Hypothalamus (tissue), 51 donors: ENCODE measurements at regions not wholly inside any gene's neighbourhood (a gene's known extent, or its start where the extent isn't known, plus 50 kb on each side); places are given as distances from the start of the nearest gene placed in this dataset.
"Not testable (repeated sequence)": the region's sequence is repeated elsewhere in the genome, so short reads cannot be mapped to it uniquely, and the experiment has no call there.

Source experiments
- DNase-seq, 51 donors: peaks; one replicate each; lab custom pipeline; 2025; lab: John Stamatoyannopoulos, UW

GRCh38 chr3:145704020-145704419, 457.0 kb downstream of the PLOD2 start:
- DNase-seq = no peak

DNA sequence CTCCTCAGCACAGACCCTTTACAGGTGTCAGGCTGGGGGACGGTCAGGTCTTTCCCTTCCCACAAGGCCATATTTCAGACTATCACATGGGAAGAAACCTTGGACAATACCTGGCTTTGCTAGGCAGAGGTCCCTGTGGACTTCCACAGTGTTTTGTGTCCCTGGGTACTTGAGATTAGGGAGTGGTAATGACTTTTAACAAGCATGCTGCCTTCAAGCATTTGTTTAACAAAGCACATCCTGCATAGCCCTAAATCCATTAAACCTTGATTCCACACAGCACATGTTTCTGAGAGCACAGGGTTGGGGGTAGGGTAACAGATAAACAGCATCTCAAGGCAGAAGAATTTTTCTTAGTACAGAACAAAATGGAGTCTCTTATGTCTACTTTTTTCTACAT, 451.2 kb downstream of the PLOD2 start:
- DNase-seq = not testable (repeated sequence)

GRCh38 chr3:145716519-145716918, 444.5 kb downstream of the PLOD2 start:
- DNase-seq = no peak

- DNase-seq = no peak
These were observed 441.9 kb downstream of the PLOD2 start for GRCh38 chr3:145719114-145719513.

GRCh38 chr3:145721273-145721805, 439.6 kb downstream of the PLOD2 start:
- no peak for DNase-seq

- no peak for DNase-seq
These were observed 439.2 kb downstream of the PLOD2 start for GRCh38 chr3:145721815-145722214.

DNA sequence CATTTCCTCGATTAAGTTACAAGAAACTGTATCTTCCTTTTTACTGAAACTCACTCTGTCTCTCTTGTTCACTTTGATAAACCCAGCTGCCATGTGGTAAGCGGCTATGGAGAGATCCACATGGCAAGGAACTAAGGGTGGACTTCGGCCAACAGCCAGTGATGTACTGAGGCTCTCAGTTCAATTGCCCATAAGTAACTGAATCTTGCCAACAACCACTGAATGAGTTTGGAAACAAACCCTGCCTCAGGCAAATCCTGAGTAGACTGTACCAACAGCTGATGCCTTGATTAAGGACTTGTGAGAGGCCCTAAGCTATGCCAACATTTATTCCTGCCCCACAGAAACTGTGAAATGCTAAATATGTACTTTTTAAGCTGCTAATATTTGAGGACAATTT, 433.5 kb downstream of the PLOD2 start:
- peak in 5 of 51 donors; percentile 0 to 29 (median 2) for DNase-seq

GRCh38 chr3:145735631-145736030, 425.4 kb downstream of the PLOD2 start:
- no peak for DNase-seq

DNA sequence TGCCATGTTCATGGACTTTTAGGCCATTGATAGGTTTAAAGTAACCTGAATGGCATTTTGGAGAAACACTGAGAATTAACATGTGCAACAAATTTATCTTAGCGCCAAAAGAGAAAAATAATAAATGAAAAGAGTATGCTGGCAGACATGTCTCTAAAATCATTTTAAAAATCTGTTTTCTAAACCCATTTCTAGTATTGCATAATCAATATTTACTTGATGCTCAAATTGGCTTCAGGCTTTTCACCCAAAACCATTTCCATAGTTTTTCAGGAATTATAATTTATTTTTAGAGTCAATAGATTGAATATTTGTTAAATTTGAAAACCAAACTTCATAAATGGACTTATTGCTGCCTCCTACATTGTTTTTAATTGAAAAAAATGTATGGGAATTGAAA, 423.0 kb downstream of the PLOD2 start:
- DNase-seq = no peak

GRCh38 chr3:145739926-145740325, 421.1 kb downstream of the PLOD2 start:
- no peak for DNase-seq

DNA sequence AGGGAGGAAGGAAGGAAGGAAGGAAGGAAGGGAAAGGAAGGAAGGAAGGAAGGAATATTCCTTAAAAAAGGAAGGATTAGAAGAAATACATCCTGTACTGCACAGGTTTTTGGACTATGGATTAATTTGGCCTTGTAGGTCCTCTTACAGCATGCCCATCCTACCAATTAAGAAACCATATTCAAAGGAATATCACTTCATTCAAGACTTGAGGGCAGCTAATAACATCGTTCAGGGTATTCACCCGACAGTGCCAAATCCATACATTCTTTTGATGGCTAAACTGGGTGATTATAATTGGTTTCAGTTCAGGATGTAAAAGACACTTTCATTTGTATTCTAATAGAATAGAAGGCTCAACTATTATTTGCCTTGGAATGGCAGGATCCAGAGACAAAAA, 410.3 kb downstream of the PLOD2 start:
- DNase-seq = no peak

- DNase-seq = no peak
These were observed 408.4 kb downstream of the PLOD2 start for GRCh38 chr3:145752576-145752975.

DNA sequence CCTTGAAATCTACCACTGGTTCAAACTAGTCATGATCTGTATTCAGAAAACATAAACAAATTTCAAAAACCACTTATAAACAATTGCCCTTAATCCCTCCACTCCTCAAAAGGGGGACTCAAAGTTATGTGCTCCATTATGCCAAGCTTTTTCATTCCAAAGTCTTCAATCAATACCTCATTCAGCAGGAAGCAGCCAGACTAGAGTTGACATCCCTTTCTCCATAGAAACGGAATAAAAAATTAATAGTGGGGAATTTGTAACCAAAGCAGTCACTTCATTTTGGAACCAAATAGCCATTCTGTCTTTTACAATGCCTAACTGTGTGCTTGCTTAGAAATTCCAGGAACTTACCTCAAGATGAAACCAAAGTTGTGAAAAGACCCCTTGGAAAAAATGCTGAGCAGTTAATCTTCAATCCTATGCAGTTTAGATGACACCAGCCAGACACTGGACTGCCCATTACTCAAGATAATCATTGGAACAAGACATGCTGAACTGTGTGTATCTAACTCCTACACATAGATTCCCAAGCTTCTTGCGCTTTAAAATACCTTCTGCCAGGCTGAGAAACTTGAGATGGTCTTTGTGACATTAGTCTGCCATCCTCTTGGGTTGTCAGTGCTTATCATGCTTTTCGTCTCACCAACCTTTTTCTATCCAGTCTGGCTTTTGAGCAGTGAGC, 406.2 kb downstream of the PLOD2 start:
- no peak for DNase-seq

GRCh38 chr3:145760036-145760435, 400.9 kb downstream of the PLOD2 start:
- no peak for DNase-seq

DNA sequence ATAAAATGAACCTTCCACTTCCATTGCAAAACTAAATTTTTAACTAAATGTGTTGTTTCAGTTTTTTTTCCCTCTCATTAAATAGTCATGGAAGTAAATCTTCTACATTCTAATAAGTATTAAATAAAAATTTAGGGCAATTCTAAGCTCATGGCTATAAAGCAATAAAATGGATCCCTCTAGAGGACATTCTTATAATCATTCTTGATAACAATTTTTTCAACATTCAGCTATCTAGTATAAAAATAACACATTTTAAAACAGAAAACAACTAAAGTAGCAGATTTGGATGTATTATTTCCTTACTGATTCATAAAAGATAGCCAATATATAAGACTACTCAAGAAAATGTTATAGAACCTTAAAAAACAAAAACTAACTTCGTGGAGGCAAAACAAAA, 393.1 kb downstream of the PLOD2 start:
- no peak for DNase-seq

- peak in 7 of 51 donors; percentile 0 to 31 (median 10) for DNase-seq
These were observed 384.1 kb downstream of the PLOD2 start for GRCh38 chr3:145776782-145777408.

DNA sequence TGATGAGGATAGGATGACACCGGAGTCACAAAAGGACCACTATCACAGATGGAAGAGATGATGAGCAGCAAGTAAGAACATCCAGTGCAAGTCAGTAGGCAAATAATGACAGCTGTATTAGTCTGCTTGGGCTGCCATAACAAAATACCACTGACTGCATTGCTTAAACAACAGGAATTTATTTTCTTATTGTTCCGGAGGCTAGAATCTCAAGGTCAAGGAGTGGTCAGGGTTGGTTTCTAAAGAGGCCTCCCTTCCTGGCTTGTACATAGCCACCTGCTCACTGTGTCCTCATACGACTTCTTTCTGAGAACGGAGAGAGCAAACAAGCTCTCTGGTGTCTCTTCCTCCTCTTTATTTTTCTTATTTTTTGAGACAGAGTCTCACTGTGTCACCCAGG, 380.7 kb downstream of the PLOD2 start:
- no peak for DNase-seq

- no peak for DNase-seq
These were observed 375.3 kb downstream of the PLOD2 start for GRCh38 chr3:145785668-145786067.

GRCh38 chr3:145798007-145798406, 363.0 kb downstream of the PLOD2 start:
- no peak for DNase-seq

DNA sequence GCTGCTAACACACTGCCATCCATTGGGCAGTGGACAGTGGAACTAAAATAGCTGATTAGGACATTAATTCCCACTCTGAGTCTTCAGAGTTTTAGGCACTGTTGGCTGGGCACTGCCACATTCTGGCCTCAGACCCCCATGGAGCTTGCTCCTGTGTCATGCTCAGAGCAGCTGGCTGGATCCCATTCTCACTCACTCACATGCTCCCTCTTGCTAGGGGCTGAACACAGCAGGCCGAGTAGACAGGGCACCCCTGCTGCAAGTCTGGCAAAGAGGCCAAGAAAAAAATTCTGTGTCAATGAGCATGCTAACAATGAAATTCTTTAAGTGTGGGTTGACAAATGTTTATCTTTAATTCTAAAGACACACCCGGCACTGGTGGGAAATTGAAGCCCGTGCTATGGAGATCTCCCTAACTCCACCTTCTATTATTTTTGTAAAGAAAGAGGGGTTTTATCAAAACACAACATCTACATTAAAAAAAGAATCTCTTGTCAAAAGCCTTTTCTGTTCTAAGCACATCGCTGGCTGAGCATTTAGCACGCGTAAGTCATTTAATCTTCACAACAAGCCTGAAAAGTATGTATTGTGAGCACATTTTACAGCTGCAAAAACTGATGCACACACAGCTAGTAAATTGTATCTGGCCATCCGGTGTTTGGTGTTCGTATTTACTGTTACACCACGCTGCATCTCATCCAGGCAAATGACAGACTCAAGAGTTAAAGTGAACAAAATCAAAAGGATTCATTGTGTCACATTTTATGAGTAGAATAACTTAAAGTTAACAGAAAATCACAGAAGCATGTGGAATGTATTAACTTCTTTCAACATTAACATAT, 362.1 kb downstream of the PLOD2 start:
- DNase-seq = peak in 6 of 51 donors; percentile 2 to 29 (median 8)

- DNase-seq = no peak
These were observed 359.3 kb downstream of the PLOD2 start for GRCh38 chr3:145801696-145802095.
